IMR-90 (cell line): ENCODE measurements at regions not wholly inside any gene's neighbourhood (a gene's known extent, or its start where the extent isn't known, plus 50 kb on each side); places are given as distances from the start of the nearest gene placed in this dataset.

ENCODE experiments used
- CHD1 ChIP-seq: IDR thresholded peaks from 2 replicates; pipeline ENCODE4 v1.6.1; 2012; ENCODE audit warnings: low read depth, low read length, improper control_type of control experiment
- CTCF ChIP-seq: conservative IDR thresholded peaks from 2 replicates; pipeline ENCODE4 v1.5.1; 2012; ENCODE audit warnings: mild to moderate bottlenecking, low read depth, low read length, improper control_type of control experiment
- ELK1 ChIP-seq: fragments of 150-350 bp; IDR thresholded peaks from 2 replicates; pipeline ENCODE4 v1.6.1; 2016; ENCODE audit warnings: low read depth, mild to moderate bottlenecking, low read length, moderate library complexity, borderline replicate concordance
- FOS ChIP-seq: fragments of 150-350 bp; IDR thresholded peaks from 2 replicates; pipeline ENCODE4 v1.6.1; 2016; ENCODE audit warnings: low read depth, low read length
- MAFK ChIP-seq: IDR thresholded peaks from 2 replicates; pipeline ENCODE4 v1.6.1; 2012; ENCODE audit warnings: low read depth, low read length, improper control_type of control experiment
- MAZ ChIP-seq: IDR thresholded peaks from 2 replicates; pipeline ENCODE4 v1.6.1; 2012; ENCODE audit warnings: low read depth, mild to moderate bottlenecking, low read length, improper control_type of control experiment, moderate library complexity, borderline replicate concordance
- MXI1 ChIP-seq: IDR thresholded peaks from 2 replicates; pipeline ENCODE4 v1.6.1; 2012; ENCODE audit warnings: low read depth, mild to moderate bottlenecking, low read length, moderate library complexity, borderline replicate concordance
- POLR2A ChIP-seq: IDR thresholded peaks from 2 replicates; pipeline ENCODE4 v1.6.1; 2012; ENCODE audit warnings: mild to moderate bottlenecking, low read depth, low read length
- RAD21 ChIP-seq: IDR thresholded peaks from 2 replicates; pipeline ENCODE4 v1.6.1; 2012; ENCODE audit warnings: low read length, improper control_type of control experiment
- RCOR1 ChIP-seq: IDR thresholded peaks from 2 replicates; pipeline ENCODE4 v1.6.1; 2012; ENCODE audit warnings: mild to moderate bottlenecking, low read length, improper control_type of control experiment; ENCODE audit not compliant: insufficient replicate concordance
- SMC3 ChIP-seq: fragments of 150-350 bp; IDR thresholded peaks from 2 replicates; pipeline ENCODE4 v1.6.1; 2016; ENCODE audit warnings: low read depth, mild to moderate bottlenecking, antibody characterized with exemption, low read length, moderate library complexity
- USF2 ChIP-seq: fragments of 150-350 bp; IDR thresholded peaks from 2 replicates; pipeline ENCODE4 v1.6.1; 2017; ENCODE audit warnings: mild to moderate bottlenecking, antibody characterized with exemption, low read length, low read depth

- TF ChIP-seq MXI1, result no peak
- TF ChIP-seq POLR2A, result no peak
- TF ChIP-seq USF2, result no peak
- no peak for TF ChIP-seq CTCF
- no peak for TF ChIP-seq FOS
- no peak for TF ChIP-seq ELK1
- no peak for TF ChIP-seq MAFK
- TF ChIP-seq RAD21, result no peak
- no peak for TF ChIP-seq MAZ
- no peak for TF ChIP-seq SMC3
- no peak for TF ChIP-seq RCOR1
- no peak for TF ChIP-seq CHD1
Measured at GRCh38 chr7:155202106-155202871, 95.4 kb upstream of the INSIG1 start.
